Stomach (tissue), 4 donors: ENCODE measurements at regions not wholly inside any gene's neighbourhood (a gene's known extent, or its start where the extent isn't known, plus 50 kb on each side); places are given as distances from the start of the nearest gene placed in this dataset.

Source experiments
- CTCF ChIP-seq, 7 experiments: fragments of 450-650 bp in 4 of 7; fragments of 200-600 bp in 3 of 7; sonication (generic) in 3 of 7; IDR thresholded peaks; one replicate each; pipeline ENCODE4 v1.5.1; 2016 to 2019; ENCODE audit warnings: antibody characterized with exemption in 7 of 7, control low read depth in 2 of 7, mild to moderate bottlenecking in 1 of 7
- EP300 ChIP-seq: sonication (generic); formaldehyde crosslinking; IDR thresholded peaks from one replicate; pipeline ENCODE4 v1.6.1; 2017; ENCODE audit warnings: antibody characterized with exemption
- POLR2A ChIP-seq, 4 donors: fragments of 450-650 bp; IDR thresholded peaks; one replicate each; pipeline ENCODE4 v1.6.1; 2016; ENCODE audit warnings: antibody characterized with exemption in 4 of 4, control low read depth in 2 of 4, mild to moderate bottlenecking in 1 of 4, moderate library complexity in 1 of 4

- TF ChIP-seq CTCF (IDR thresholded peaks at IDR 0.05) (no peak), POLR2A (IDR thresholded peaks at IDR 0.05) (no peak), EP300 (no peak)
These were observed 585.3 kb upstream of the USP24 start for GRCh38 chr1:55800503-55800902.
